Effector memory CD8-positive, alpha-beta T cell (primary cell): ENCODE measurements at regions not wholly inside any gene's neighbourhood (a gene's known extent, or its start where the extent isn't known, plus 50 kb on each side); places are given as distances from the start of the nearest gene placed in this dataset.

Source experiments
- ATAC-seq: fragments of 150-1000 bp; cut with Tn5 transposase; replicated peaks from 2 replicates; pipeline ENCODE4 v1.10.0; 2021; ENCODE audit warnings: mild to moderate bottlenecking, moderate library complexity
- DNase-seq, 3 experiments: peaks; one replicate each; pipeline ENCODE4 v3.0.0; 2021
- H3K27ac Mint-ChIP-seq, 2 donors: one replicate each; pipeline ENCODE4 v1.8.0; 2022; ENCODE audit warnings: mild to moderate bottlenecking in 2 of 2, mixed read lengths in 2 of 2, moderate library complexity in 2 of 2
- H3K27me3 Mint-ChIP-seq, 2 donors: one replicate each; pipeline ENCODE4 v1.8.0; 2022; ENCODE audit warnings: mixed read lengths in 2 of 2
- H3K36me3 Mint-ChIP-seq: one replicate; pipeline ENCODE4 v1.8.0; 2022; ENCODE audit warnings: mild to moderate bottlenecking, moderate library complexity, mixed read lengths; ENCODE audit not compliant: insufficient read depth
- H3K4me1 Mint-ChIP-seq, 2 donors: one replicate each; pipeline ENCODE4 v1.8.0; 2022; ENCODE audit warnings: low read depth in 2 of 2, mixed read lengths in 2 of 2
- H3K4me3 Mint-ChIP-seq, 2 donors: one replicate each; pipeline ENCODE4 v1.8.0; 2022; ENCODE audit warnings: mild to moderate bottlenecking in 2 of 2, mixed read lengths in 2 of 2, moderate library complexity in 2 of 2
- H3K9me3 Mint-ChIP-seq, 2 donors: one replicate each; pipeline ENCODE4 v1.8.0; 2022; ENCODE audit warnings: mixed read lengths in 2 of 2

- Mint-ChIP-seq H3K27ac (no peak overlapping the region), H3K4me3 (no peak overlapping the region), H3K9me3 (peaks cover 0 to 3% of the 10 kb centered on the region in 2 donors), H3K4me1 (no peaks in the 10 kb centered on the region), H3K36me3 (no peaks in the 10 kb centered on the region), H3K27me3 (peaks cover 0 to 36% of the 10 kb centered on the region in 2 donors)
- DNase-seq = no peak
- no peak for ATAC-seq
Observed at GRCh38 chr6:6376845-6377244, 56.4 kb upstream of the F13A1 start.

GRCh38 chr6:6377621-6378020 lies 57.2 kb upstream of the F13A1 start:
- no peak for ATAC-seq
- Mint-ChIP-seq H3K9me3 (peaks cover 0 to 3% of the 10 kb centered on the region in 2 donors), H3K4me1 (no peaks in the 10 kb centered on the region), H3K36me3 (no peaks in the 10 kb centered on the region), H3K27me3 (peaks cover 0 to 28% of the 10 kb centered on the region in 2 donors), H3K27ac (no peak overlapping the region), H3K4me3 (no peak overlapping the region)
- DNase-seq = no peak

- no peak overlapping the region for H3K27ac Mint-ChIP-seq
- ATAC-seq (no peak), DNase-seq (no peak)
Observed at GRCh38 chr6:6379573-6379972, 59.1 kb upstream of the F13A1 start.

GRCh38 chr6:6384520-6384919 lies 64.1 kb upstream of the F13A1 start:
- H3K36me3 Mint-ChIP-seq = no peaks in the 10 kb centered on the region
- no peak for ATAC-seq
- H3K4me1 Mint-ChIP-seq = no peaks in the 10 kb centered on the region
- no peak for DNase-seq
- H3K9me3 Mint-ChIP-seq = peaks cover 0 to 2% of the 10 kb centered on the region in 2 donors
- no peak overlapping the region for H3K27ac Mint-ChIP-seq
- H3K4me3 Mint-ChIP-seq = no peak overlapping the region
- H3K27me3 Mint-ChIP-seq = peaks cover 11 to 28% of the 10 kb centered on the region in 2 donors

More at GRCh38 chr6:6379573-6379972, 59.1 kb upstream of the F13A1 start:
- Mint-ChIP-seq H3K4me1 (no peaks in the 10 kb centered on the region), H3K4me3 (no peak overlapping the region), H3K27me3 (peaks cover 0 to 24% of the 10 kb centered on the region in 2 donors), H3K36me3 (no peaks in the 10 kb centered on the region), H3K9me3 (peaks cover 0 to 2% of the 10 kb centered on the region in 2 donors)

GRCh38 chr6:6386010-6386409 lies 65.5 kb upstream of the F13A1 start:
- Mint-ChIP-seq H3K4me3 (no peak overlapping the region), H3K36me3 (no peaks in the 10 kb centered on the region), H3K9me3 (no peaks in the 10 kb centered on the region), H3K27me3 (peaks cover 11 to 22% of the 10 kb centered on the region in 2 donors), H3K4me1 (no peaks in the 10 kb centered on the region), H3K27ac (no peak overlapping the region)
- DNase-seq (no peak), ATAC-seq (no peak)

GRCh38 chr6:6390849-6391602 lies 70.6 kb upstream of the F13A1 start:
- Mint-ChIP-seq H3K36me3 (no peaks in the 10 kb centered on the region), H3K4me3 (no peak overlapping the region), H3K27ac (no peak overlapping the region), H3K27me3 (peaks cover 25 to 52% of the 10 kb centered on the region in 2 donors), H3K9me3 (no peaks in the 10 kb centered on the region), H3K4me1 (no peaks in the 10 kb centered on the region)
- ATAC-seq (no peak), DNase-seq (no peak)

- H3K27ac Mint-ChIP-seq = no peak overlapping the region
Observed at GRCh38 chr6:6392214-6393068, 72.0 kb upstream of the F13A1 start.

GRCh38 chr6:6393069-6393529 lies 72.6 kb upstream of the F13A1 start:
- no peak for ATAC-seq
- no peak overlapping the region for H3K4me3 Mint-ChIP-seq
- H3K4me1 Mint-ChIP-seq = no peaks in the 10 kb centered on the region
- peaks cover 30 to 56% of the 10 kb centered on the region in 2 donors for H3K27me3 Mint-ChIP-seq
- no peak overlapping the region for H3K27ac Mint-ChIP-seq
- peaks cover 1% of the 10 kb centered on the region for H3K36me3 Mint-ChIP-seq
- no peak for DNase-seq
- no peaks in the 10 kb centered on the region for H3K9me3 Mint-ChIP-seq

More at GRCh38 chr6:6392214-6393068, 72.0 kb upstream of the F13A1 start:
- ATAC-seq (no peak), DNase-seq (no peak)
- Mint-ChIP-seq H3K4me1 (no peaks in the 10 kb centered on the region), H3K9me3 (no peaks in the 10 kb centered on the region), H3K27me3 (peaks cover 36 to 56% of the 10 kb centered on the region in 2 donors), H3K4me3 (no peak overlapping the region), H3K36me3 (no peaks in the 10 kb centered on the region)

- DNase-seq (no peak), ATAC-seq (no peak)
- no peaks in the 10 kb centered on the region for H3K4me1 Mint-ChIP-seq
- H3K4me3 Mint-ChIP-seq = no peak overlapping the region
- H3K27me3 Mint-ChIP-seq = peaks cover 32 to 61% of the 10 kb centered on the region in 2 donors
- H3K36me3 Mint-ChIP-seq = peaks cover 3% of the 10 kb centered on the region
- H3K9me3 Mint-ChIP-seq = no peaks in the 10 kb centered on the region
- H3K27ac Mint-ChIP-seq = no peak overlapping the region
Observed at GRCh38 chr6:6395581-6396197, 75.2 kb upstream of the F13A1 start.

- DNase-seq = no peak
- no peak for ATAC-seq
- Mint-ChIP-seq H3K4me3 (no peak overlapping the region), H3K27me3 (peaks cover 32 to 66% of the 10 kb centered on the region in 2 donors), H3K9me3 (no peaks in the 10 kb centered on the region), H3K27ac (no peak overlapping the region), H3K36me3 (peaks cover 3% of the 10 kb centered on the region), H3K4me1 (no peaks in the 10 kb centered on the region)
Observed at GRCh38 chr6:6397842-6398241, 77.4 kb upstream of the F13A1 start.

- no peaks in the 10 kb centered on the region for H3K9me3 Mint-ChIP-seq
- H3K4me3 Mint-ChIP-seq = no peak overlapping the region
- no peaks in the 10 kb centered on the region for H3K4me1 Mint-ChIP-seq
- H3K27me3 Mint-ChIP-seq = peaks cover 23 to 53% of the 10 kb centered on the region in 2 donors
- ATAC-seq (no peak), DNase-seq (no peak)
- H3K36me3 Mint-ChIP-seq = peaks cover 3% of the 10 kb centered on the region
- no peak overlapping the region for H3K27ac Mint-ChIP-seq
Observed at GRCh38 chr6:6399568-6399967, 79.1 kb upstream of the F13A1 start.

- H3K27ac Mint-ChIP-seq = no peak overlapping the region
- ATAC-seq (no peak), DNase-seq (no peak)
- H3K36me3 Mint-ChIP-seq = peaks cover 3% of the 10 kb centered on the region
- H3K4me1 Mint-ChIP-seq = no peaks in the 10 kb centered on the region
- H3K9me3 Mint-ChIP-seq = no peaks in the 10 kb centered on the region
- H3K4me3 Mint-ChIP-seq = no peak overlapping the region
- H3K27me3 Mint-ChIP-seq = peaks cover 15 to 45% of the 10 kb centered on the region in 2 donors
Observed at GRCh38 chr6:6401401-6401800, 80.9 kb upstream of the F13A1 start.

GRCh38 chr6:6402006-6402405 lies 81.5 kb upstream of the F13A1 start:
- DNase-seq (no peak), ATAC-seq (no peak)
- H3K27me3 Mint-ChIP-seq = peaks cover 9 to 40% of the 10 kb centered on the region in 2 donors
- H3K4me1 Mint-ChIP-seq = no peaks in the 10 kb centered on the region
- H3K4me3 Mint-ChIP-seq = no peak overlapping the region
- H3K27ac Mint-ChIP-seq = no peak overlapping the region
- no peaks in the 10 kb centered on the region for H3K9me3 Mint-ChIP-seq
- H3K36me3 Mint-ChIP-seq = peaks cover 3% of the 10 kb centered on the region
